GM12873 (cell line): ENCODE measurements at regions not wholly inside any gene's neighbourhood (a gene's known extent, or its start where the extent isn't known, plus 50 kb on each side); places are given as distances from the start of the nearest gene placed in this dataset.

ENCODE experiments used
- TF ChIP-seq, protein P1 (sequence below): IDR thresholded peaks from 2 replicates; pipeline ENCODE4 v1.5.1; 2012; ENCODE audit warnings: low read depth, mild to moderate bottlenecking, moderate library complexity, low read length, control low read depth; ENCODE audit not compliant: insufficient read depth; ENCODE audit errors: missing control alignments

DNA sequence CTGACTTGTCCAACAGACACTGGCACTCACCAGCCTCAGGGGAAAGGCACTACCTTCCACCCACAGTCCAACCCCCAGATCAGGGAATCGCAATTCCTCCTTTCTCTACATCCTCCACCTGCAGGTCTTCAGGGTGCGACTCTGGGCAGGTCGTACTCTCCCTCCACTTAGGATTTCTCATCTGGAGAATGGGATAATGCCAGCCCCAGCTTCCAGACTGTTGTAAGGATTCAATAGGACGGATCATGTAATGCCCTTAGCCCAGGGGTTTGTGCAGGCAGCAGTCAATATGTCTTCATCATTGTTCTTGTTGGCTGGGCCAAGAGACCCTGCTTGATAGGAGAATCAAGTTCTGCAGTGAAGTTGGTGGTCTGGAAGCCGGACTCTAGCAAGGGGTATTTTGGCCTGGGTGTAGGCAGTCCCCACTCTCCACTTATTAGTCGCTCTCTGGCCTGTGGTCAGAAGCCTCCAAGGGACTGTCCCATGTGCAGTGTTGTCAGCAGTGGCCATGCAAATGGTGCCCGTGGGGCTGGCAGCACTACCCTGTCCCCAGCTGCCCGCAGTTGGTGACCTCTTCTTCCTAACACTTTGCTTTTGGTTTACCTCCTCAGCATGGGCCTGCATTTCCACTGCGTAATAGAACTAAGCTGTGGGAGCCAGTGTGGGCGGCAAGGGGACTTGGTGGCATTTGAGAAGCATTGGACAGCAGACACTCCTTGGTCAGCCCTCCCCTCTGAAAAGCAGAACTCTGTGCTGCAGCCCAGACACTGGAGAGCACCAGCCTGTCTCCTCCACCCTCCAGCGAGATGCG is 172.4 kb upstream of the HS6ST1 start:
- TF ChIP-seq, protein P1, sequence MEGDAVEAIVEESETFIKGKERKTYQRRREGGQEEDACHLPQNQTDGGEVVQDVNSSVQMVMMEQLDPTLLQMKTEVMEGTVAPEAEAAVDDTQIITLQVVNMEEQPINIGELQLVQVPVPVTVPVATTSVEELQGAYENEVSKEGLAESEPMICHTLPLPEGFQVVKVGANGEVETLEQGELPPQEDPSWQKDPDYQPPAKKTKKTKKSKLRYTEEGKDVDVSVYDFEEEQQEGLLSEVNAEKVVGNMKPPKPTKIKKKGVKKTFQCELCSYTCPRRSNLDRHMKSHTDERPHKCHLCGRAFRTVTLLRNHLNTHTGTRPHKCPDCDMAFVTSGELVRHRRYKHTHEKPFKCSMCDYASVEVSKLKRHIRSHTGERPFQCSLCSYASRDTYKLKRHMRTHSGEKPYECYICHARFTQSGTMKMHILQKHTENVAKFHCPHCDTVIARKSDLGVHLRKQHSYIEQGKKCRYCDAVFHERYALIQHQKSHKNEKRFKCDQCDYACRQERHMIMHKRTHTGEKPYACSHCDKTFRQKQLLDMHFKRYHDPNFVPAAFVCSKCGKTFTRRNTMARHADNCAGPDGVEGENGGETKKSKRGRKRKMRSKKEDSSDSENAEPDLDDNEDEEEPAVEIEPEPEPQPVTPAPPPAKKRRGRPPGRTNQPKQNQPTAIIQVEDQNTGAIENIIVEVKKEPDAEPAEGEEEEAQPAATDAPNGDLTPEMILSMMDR = no peak

DNA sequence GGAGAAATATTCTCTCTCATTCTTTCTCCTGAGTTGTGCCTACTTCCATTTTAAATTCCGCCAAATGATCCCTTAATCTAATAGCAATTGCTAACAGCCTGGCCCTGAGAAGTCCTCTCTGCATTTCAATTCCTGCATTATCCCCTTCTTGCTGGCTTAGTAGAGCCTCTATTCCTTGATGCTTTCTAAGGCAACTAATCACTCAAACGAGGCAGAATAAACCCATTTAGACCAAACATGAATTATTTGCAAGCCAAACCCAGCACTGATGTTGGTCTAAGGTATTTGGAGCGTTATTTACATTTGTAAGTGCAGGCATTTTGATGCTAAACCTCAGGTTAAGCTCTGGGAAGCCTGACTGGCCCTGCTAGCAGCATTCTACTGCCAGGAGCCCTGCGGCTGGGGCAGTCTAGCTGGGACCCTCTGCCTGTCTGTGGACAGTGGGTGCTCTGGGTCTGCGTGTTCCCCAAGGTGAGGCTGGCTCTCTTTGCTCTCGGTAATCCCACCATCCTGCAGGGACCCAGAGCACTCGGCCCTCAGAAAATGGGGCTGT is 173.1 kb upstream of the HS6ST1 start:
- TF ChIP-seq, protein P1 = no peak

DNA sequence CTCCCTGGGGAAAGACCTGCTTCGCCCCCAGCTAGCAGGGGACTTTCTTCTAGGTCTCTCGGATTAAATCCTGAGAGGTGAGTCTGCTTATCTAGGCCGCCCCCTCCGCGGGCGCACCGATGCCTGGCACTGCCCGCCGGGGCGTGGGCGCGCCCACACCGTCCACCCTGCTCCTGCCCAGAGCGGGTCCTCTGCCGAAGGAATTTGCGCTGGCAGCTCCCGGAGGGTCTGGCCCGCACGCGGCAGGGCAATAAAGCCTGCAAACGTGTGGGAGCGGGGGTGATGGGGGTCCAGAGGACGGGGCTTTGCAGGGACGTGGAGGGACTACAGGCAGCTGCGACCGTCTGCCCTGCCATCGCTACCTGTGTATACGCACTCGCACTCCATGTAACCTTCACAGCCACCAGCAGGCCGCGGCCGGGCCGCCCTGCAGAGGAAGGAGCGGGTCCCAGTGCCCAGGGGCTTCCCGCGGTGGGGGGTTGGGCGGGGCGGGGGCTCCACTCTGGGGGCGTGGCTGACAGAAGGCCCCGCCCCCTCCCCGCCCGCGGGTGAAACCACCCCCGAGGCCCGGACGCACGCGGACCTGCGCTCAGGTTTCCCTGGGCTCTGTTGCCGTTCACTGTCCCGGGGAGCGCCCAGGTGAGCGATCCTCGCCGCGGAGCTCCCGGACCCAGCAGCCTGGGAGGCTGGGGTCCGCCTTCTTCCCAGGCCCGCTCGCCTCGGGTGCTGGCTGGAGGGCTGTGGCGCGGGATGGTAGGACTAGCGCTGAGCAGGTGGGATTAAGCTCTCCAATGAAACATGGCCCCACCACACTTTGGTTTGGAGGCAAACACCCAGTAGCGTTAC is 174.5 kb upstream of the HS6ST1 start:
- TF ChIP-seq, protein P1 = no peak

DNA sequence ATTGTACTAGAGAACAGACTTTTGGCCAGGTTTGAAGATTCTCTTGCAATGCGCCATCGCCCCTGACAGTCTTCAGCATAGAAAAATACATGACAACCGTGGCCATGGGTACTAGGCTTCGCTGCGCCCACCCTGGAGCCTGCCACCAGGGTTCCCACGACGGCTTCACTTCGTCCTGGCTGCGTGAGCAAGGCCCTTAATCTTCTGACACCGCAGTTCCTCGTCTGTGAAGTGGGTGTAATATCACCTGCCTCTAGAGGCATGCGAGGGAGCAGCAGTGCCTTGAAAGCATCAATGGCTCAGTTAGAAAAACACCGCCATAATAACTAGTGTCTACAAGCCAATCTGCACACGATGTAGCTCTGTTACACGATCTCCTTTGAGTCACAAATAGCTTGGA is 175.2 kb upstream of the HS6ST1 start:
- TF ChIP-seq, protein P1 = no peak

DNA sequence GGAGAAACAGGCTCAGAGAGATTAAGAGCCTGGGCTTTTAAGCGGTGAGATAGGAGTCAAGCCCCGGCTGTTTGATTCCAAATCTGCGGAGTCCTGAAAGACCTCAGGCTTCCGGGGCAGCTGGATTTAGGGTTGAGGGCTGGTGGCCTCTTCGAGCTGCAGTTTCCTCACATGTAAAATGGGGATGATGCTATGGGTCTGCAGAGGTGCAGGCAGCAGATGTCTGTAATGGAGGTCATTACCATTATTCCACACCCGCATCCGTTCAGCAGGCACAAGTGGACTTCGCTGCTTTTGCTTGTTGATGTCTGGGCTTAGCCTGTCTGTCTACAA is 175.6 kb upstream of the HS6ST1 start:
- TF ChIP-seq, protein P1 = no peak

DNA sequence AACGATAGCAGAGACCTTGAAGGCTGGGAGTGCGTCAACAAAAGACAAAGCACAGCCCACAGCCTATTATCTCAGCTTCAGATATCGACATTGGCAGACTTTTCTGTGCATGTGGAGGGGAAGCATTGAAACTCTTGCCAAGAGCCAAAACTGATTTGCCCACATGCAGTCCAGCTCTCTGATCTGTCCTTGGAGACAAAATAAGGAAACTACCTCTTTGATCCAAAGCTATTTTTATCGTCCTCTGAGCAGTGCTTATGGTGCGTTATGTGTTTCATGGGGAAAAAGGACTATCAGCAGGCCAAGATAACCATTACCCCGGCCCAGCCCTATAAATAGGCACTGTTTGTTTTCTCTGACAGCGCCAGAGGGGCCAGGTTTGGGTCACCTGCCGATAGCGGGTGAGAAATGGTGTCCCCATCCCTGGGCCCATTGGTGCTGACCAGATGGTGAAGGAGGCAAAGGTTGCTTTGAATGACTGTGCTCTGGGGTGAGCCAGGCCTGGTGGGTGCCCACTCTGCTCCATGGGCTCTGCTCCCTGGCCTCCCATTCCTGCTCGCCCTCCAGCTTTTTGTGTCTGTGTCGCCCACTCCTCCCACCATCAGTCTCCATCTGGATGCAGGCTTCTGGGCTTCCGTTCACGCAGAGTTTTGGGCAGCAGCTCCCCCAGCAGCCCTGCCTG is 176.1 kb upstream of the HS6ST1 start:
- TF ChIP-seq, protein P1 = no peak
